PC-3 (cell line): ENCODE measurements at regions not wholly inside any gene's neighbourhood (a gene's known extent, or its start where the extent isn't known, plus 50 kb on each side); places are given as distances from the start of the nearest gene placed in this dataset.

Source experiments
- CTCF ChIP-seq: fragments of 300-600 bp; sonication (generic); conservative IDR thresholded peaks from 2 replicates; pipeline ENCODE4 v1.5.1; 2017; ENCODE audit warnings: antibody characterized with exemption, low read depth, mild to moderate bottlenecking, low read length
- EZH2 ChIP-seq: fragments of 300-600 bp; sonication (generic); IDR thresholded peaks from one replicate; pipeline ENCODE4 v1.6.1; 2017; ENCODE audit warnings: antibody characterized with exemption, mild to moderate bottlenecking, low read length; ENCODE audit not compliant: unreplicated experiment

DNA sequence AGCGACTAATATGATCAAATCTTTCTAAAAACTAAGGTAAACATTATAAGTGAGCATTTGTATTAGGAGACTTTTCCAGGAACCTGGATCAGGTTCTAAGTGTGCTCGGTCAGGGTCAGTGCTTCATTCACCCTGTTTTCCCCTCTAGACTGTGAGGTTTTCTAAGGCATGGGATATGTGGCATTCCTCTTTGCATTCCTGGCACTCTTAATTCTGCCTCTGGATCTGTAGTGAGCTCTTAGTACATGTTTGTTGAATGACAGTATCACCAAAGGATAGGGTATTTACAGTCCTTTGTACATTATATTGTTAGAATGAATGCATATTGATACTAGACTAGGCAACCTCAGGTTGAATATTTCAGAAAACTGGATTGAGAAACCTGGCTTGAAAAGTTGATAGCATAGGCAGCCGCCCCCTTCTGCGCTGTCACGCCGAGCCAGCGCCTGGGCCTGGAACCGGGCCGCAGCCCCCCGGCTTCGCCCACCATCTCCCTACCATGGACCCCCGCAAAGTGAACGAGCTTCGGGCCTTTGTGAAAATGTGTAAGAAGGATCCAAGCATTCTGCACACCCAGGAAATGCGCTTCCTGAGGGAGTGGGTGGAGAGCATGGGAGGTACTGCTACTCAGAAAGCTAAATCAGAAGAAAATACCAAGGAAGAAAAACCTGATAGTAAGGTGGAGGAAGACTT, 156.5 kb downstream of the KCNRG start:
- TF ChIP-seq CTCF, result no peak
- no peak for TF ChIP-seq EZH2
